GM12864 (cell line): ENCODE measurements at regions not wholly inside any gene's neighbourhood (a gene's known extent, or its start where the extent isn't known, plus 50 kb on each side); places are given as distances from the start of the nearest gene placed in this dataset.

ENCODE experiments used
- DNase-seq: peaks from one replicate; pipeline ENCODE4 v3.0.0-alpha.2; 2011; ENCODE audit warnings: low read depth
- H3K4me3 ChIP-seq: 2 replicates; pipeline ENCODE4 v1.5.1; 2011; ENCODE audit warnings: mild to moderate bottlenecking, low read depth, low read length, control low read depth
- TF ChIP-seq, protein P1 (sequence below): IDR thresholded peaks from 2 replicates; pipeline ENCODE4 v1.5.1; 2011; ENCODE audit warnings: low read depth, mild to moderate bottlenecking, moderate library complexity, low read length, control low read depth, inconsistent platforms; ENCODE audit errors: missing control alignments

DNA sequence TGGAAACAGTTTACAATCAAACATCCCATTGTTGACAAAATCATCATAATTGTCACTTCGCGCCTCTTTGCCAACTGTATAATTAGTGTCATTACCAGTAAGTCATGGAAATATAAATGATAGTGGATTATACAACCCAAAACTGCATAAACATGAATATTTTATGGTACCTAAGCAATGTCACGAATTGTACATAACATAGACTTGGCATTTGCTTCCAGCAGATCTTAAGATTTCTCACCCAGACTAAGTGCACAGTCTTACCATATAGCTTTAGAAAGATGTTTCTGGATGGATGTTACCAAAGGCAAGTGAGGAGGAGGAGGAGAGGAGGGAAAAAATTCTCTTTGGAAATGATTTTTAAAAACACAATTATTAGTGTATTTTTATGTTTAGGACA lies 113.4 kb upstream of the TAS2R1 start:
- TF ChIP-seq, protein P1, sequence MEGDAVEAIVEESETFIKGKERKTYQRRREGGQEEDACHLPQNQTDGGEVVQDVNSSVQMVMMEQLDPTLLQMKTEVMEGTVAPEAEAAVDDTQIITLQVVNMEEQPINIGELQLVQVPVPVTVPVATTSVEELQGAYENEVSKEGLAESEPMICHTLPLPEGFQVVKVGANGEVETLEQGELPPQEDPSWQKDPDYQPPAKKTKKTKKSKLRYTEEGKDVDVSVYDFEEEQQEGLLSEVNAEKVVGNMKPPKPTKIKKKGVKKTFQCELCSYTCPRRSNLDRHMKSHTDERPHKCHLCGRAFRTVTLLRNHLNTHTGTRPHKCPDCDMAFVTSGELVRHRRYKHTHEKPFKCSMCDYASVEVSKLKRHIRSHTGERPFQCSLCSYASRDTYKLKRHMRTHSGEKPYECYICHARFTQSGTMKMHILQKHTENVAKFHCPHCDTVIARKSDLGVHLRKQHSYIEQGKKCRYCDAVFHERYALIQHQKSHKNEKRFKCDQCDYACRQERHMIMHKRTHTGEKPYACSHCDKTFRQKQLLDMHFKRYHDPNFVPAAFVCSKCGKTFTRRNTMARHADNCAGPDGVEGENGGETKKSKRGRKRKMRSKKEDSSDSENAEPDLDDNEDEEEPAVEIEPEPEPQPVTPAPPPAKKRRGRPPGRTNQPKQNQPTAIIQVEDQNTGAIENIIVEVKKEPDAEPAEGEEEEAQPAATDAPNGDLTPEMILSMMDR: no peak
- DNase-seq: no peak
- H3K4me3 ChIP-seq: no peak overlapping the region

DNA sequence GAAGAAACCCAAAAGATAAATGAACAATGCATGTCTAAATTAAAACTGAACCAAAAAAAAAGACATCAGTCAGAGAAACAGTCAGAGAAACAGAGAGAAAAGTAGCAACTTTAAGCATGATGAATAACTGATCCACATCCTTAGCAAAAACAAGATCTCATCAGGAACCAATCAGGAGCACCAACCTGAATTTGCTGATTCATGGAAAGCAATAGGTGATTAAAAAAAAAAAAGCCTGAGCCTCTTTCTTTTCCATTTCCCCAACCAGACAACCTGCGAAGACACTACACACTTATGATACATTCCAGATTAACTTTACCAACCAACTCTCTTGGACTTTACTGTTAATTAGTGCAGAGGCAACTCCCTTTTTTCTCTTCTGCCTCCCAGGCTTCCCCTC lies 112.7 kb upstream of the TAS2R1 start:
- TF ChIP-seq, protein P1: no peak
- no peak for DNase-seq
- H3K4me3 ChIP-seq: no peak overlapping the region

GRCh38 chr5:9739135-9739534 lies 109.0 kb upstream of the TAS2R1 start:
- no peak for DNase-seq
- TF ChIP-seq, protein P1: no peak
- H3K4me3 ChIP-seq: no peak overlapping the region

GRCh38 chr5:9737265-9737664 lies 107.1 kb upstream of the TAS2R1 start:
- DNase-seq: no peak
- TF ChIP-seq, protein P1: no peak
- H3K4me3 ChIP-seq: no peak overlapping the region

GRCh38 chr5:9733486-9733885 lies 103.3 kb upstream of the TAS2R1 start:
- DNase-seq: no peak

GRCh38 chr5:9731159-9731558 lies 101.0 kb upstream of the TAS2R1 start:
- DNase-seq: no peak
- H3K4me3 ChIP-seq: no peak overlapping the region
- TF ChIP-seq, protein P1: no peak

More at GRCh38 chr5:9733486-9733885, 103.3 kb upstream of the TAS2R1 start:
- TF ChIP-seq, protein P1: no peak
- no peak overlapping the region for H3K4me3 ChIP-seq

DNA sequence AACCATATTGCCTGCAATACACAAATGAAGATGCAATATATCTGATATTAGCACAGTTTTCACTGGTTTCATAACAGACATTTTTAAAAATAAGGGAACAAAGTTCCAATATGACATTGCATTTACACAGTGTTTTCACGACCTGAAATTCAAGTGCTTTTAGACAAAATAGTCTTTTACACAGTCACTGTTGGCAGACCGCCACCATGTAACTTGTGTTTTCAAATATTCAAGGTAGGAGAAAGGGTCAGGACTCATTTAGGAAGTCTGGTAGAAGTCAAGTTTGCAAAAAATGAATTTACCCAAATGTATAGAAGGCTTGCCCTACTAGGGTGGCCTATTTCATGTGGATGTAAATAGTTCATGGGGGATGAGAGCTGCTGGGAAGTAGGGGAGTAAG lies 98.1 kb upstream of the TAS2R1 start:
- DNase-seq: no peak
- H3K4me3 ChIP-seq: no peak overlapping the region
- TF ChIP-seq, protein P1: no peak
